GM23338 (cell line): ENCODE measurements at regions not wholly inside any gene's neighbourhood (a gene's known extent, or its start where the extent isn't known, plus 50 kb on each side); places are given as distances from the start of the nearest gene placed in this dataset.
A peak's percentile ranks its signal among the peaks of the same experiment; 100 is the strongest.

ENCODE experiments used
- ATAC-seq: fragments of 200-7000 bp; cut with Tn5 transposase; 3 replicates; pipeline ENCODE4 v1.9.1; 2020
- DNase-seq: peaks from one replicate; pipeline ENCODE4 v3.0.0-alpha.2; 2015; ENCODE audit warnings: low spot score
- H2AFZ ChIP-seq: fragments of 200-600 bp; sonication (generic); 2 replicates; pipeline ENCODE4 v1.8.0; 2016; ENCODE audit warnings: antibody characterized with exemption, mild to moderate bottlenecking, moderate library complexity
- H3F3A ChIP-seq: fragments of 200-600 bp; sonication (generic); replicated peaks from 2 replicates; pipeline ENCODE4 v1.8.0; 2017; ENCODE audit warnings: antibody characterized with exemption, mixed run types, low read depth
- H3K27ac ChIP-seq: fragments of 200-600 bp; sonication (generic); 2 replicates; pipeline ENCODE4 v1.6.1; 2016; ENCODE audit warnings: low read depth
- H3K27me3 ChIP-seq: fragments of 200-600 bp; sonication (generic); 2 replicates; pipeline ENCODE4 v1.8.0; 2016; ENCODE audit warnings: mild to moderate bottlenecking, mixed run types, moderate library complexity; ENCODE audit not compliant: insufficient read depth
- H3K36me3 ChIP-seq: fragments of 200-600 bp; sonication (generic); 2 replicates; pipeline ENCODE4 v1.8.0; 2016; ENCODE audit warnings: mild to moderate bottlenecking; ENCODE audit not compliant: insufficient read depth
- H3K4me1 ChIP-seq: fragments of 200-600 bp; sonication (generic); 2 replicates; pipeline ENCODE4 v1.8.0; 2016; ENCODE audit warnings: mild to moderate bottlenecking, moderate library complexity; ENCODE audit not compliant: insufficient read depth
- H3K4me2 ChIP-seq: fragments of 200-600 bp; sonication (generic); 2 replicates; pipeline ENCODE4 v1.7.1; 2017; ENCODE audit warnings: mixed run types
- H3K4me3 ChIP-seq: fragments of 200-600 bp; sonication (generic); 2 replicates; pipeline ENCODE4 v1.6.1; 2016; ENCODE audit warnings: mixed run types
- H3K79me2 ChIP-seq: fragments of 200-600 bp; sonication (generic); replicated peaks from 2 replicates; pipeline ENCODE4 v1.8.0; 2017; ENCODE audit warnings: mild to moderate bottlenecking; ENCODE audit not compliant: insufficient read depth
- H3K9me2 ChIP-seq: fragments of 200-600 bp; sonication (generic); 2 replicates; pipeline ENCODE4 v1.8.0; 2017; ENCODE audit not compliant: insufficient read depth
- H4K20me1 ChIP-seq: fragments of 200-600 bp; sonication (generic); replicated peaks from 2 replicates; pipeline ENCODE4 v1.8.0; 2017; ENCODE audit warnings: mild to moderate bottlenecking; ENCODE audit not compliant: insufficient read depth
- H3K27ac Mint-ChIP-seq: 2 replicates; pipeline ENCODE4 v1.8.0; 2020; ENCODE audit warnings: inconsistent platforms, mild to moderate bottlenecking, moderate library complexity, mixed read lengths
- H3K27me3 Mint-ChIP-seq: 3 replicates; pipeline ENCODE4 v1.8.0; 2022; ENCODE audit warnings: low read depth, mild to moderate bottlenecking, moderate library complexity, mixed read lengths, inconsistent platforms; ENCODE audit not compliant: insufficient read depth, poor library complexity
- H3K36me3 Mint-ChIP-seq: 3 replicates; pipeline ENCODE4 v1.8.0; 2021; ENCODE audit warnings: low read depth, mild to moderate bottlenecking, inconsistent platforms, moderate library complexity, mixed read lengths
- H3K4me1 Mint-ChIP-seq: 3 replicates; pipeline ENCODE4 v1.8.0; 2020; ENCODE audit warnings: mild to moderate bottlenecking, inconsistent platforms, mixed read lengths
- H3K4me3 Mint-ChIP-seq: 3 replicates; pipeline ENCODE4 v1.8.0; 2021; ENCODE audit warnings: moderate library complexity, mild to moderate bottlenecking, inconsistent platforms, mixed read lengths
- H3K9me3 Mint-ChIP-seq: 3 replicates; pipeline ENCODE4 v1.8.0; 2020; ENCODE audit warnings: moderate library complexity, mild to moderate bottlenecking, inconsistent platforms, mixed read lengths
- CTCF ChIP-seq, 2 experiments: fragments of 200-600 bp in 1 of 2; sonication (generic) in 1 of 2; conservative IDR thresholded peaks; 2 replicates each; pipeline versions ENCODE4 v1.5.1 to v1.6.1; 2016 to 2017; ENCODE audit warnings: antibody characterized with exemption in 2 of 2, low read depth in 2 of 2, mild to moderate bottlenecking in 2 of 2, moderate library complexity in 1 of 2
- ETS1 ChIP-seq: IDR thresholded peaks from 2 replicates; pipeline ENCODE4 v1.6.1; 2016; ENCODE audit warnings: antibody characterized with exemption
- EZH2 ChIP-seq: fragments of 200-600 bp; sonication (generic); IDR thresholded peaks from one replicate; pipeline ENCODE4 v1.8.0; 2017; ENCODE audit warnings: antibody characterized with exemption, mild to moderate bottlenecking, low read depth; ENCODE audit not compliant: unreplicated experiment
- JUNB ChIP-seq: IDR thresholded peaks from one replicate; pipeline ENCODE4 v1.6.1; 2016; ENCODE audit warnings: antibody characterized with exemption; ENCODE audit not compliant: unreplicated experiment
- NANOG ChIP-seq: IDR thresholded peaks from 2 replicates; pipeline ENCODE4 v1.6.1; 2016; ENCODE audit warnings: antibody characterized with exemption, borderline replicate concordance
- REST ChIP-seq: IDR thresholded peaks from one replicate; pipeline ENCODE4 v1.6.1; 2018; ENCODE audit warnings: antibody characterized with exemption; ENCODE audit not compliant: unreplicated experiment
- STAT1 ChIP-seq: IDR thresholded peaks from one replicate; pipeline ENCODE4 v1.6.1; 2016; ENCODE audit warnings: antibody characterized with exemption; ENCODE audit not compliant: unreplicated experiment
- ZNF462 ChIP-seq: fragments of 250-450 bp; sonication (Bioruptor Pico); IDR thresholded peaks from 2 replicates; pipeline ENCODE4 v1.5.0; 2020; ENCODE audit warnings: mild to moderate bottlenecking, moderate library complexity

- no peak for TF ChIP-seq CTCF (conservative IDR thresholded peaks at IDR 0.05; ENCODE audit: low read depth in 2 of 2)
- no peak for TF ChIP-seq STAT1
Measured at GRCh38 chr18:22817844-22818243, 115.3 kb upstream of the RBBP8 start (continued).

- H3K27me3 ChIP-seq, result no peaks in the 10 kb centered on the region
- peak overlapping the region; percentile 0; the same call in 1 of the 2 replicates for H3K4me2 ChIP-seq
- H3K4me1 ChIP-seq, result peaks cover 11% of the 10 kb centered on the region
- H3K9me2 ChIP-seq, result no peaks in the 10 kb centered on the region
- Mint-ChIP-seq H3K36me3 (no peaks in the 10 kb centered on the region), H3K27ac (no peak overlapping the region), H3K9me3 (no peaks in the 10 kb centered on the region), H3K27me3 (no peaks in the 10 kb centered on the region), H3K4me1 (peaks cover 4% of the 10 kb centered on the region; the same call in 2 of the 3 replicates), H3K4me3 (no peak overlapping the region)
- DNase-seq (peak; percentile 76), ATAC-seq (peak; percentile 84)
- no peaks in the 10 kb centered on the region for H3F3A ChIP-seq
- H4K20me1 ChIP-seq, result no peaks in the 10 kb centered on the region
- TF ChIP-seq JUNB, result no peak
- TF ChIP-seq REST, result no peak
- peak; percentile 16; the same call in 1 of the 2 replicates for TF ChIP-seq NANOG
- no peak for TF ChIP-seq ETS1
- TF ChIP-seq ZNF462, result peak; percentile 39; the same call in 1 of the 2 replicates
- TF ChIP-seq CTCF (conservative IDR thresholded peaks at IDR 0.05; ENCODE audit: low read depth in 2 of 2), result no peak
- TF ChIP-seq EZH2, result no peak
- 0 out of 2 replicates have a peak overlapping the region, but pooled peaks have one; percentile 18 for H3K27ac ChIP-seq
- H3K36me3 ChIP-seq, result no peaks in the 10 kb centered on the region
- no peak overlapping the region for H2AFZ ChIP-seq
- H3K79me2 ChIP-seq, result no peaks in the 10 kb centered on the region
- no peak overlapping the region for H3K4me3 ChIP-seq
Measured at GRCh38 chr18:22822024-22822423, 111.1 kb upstream of the RBBP8 start.
